Urothelium cell line (cell line): ENCODE measurements at regions not wholly inside any gene's neighbourhood (a gene's known extent, or its start where the extent isn't known, plus 50 kb on each side); places are given as distances from the start of the nearest gene placed in this dataset.

Experiments
- DNase-seq: peaks from one replicate; pipeline ENCODE4 v3.0.0; 2011; ENCODE audit warnings: low spot score, mixed read lengths
- FAIRE-seq: peaks from 2 replicates; lab custom pipeline; 2011; peaks lifted over from hg19 to GRCh38; lab: Jason Lieb, UNC

DNA sequence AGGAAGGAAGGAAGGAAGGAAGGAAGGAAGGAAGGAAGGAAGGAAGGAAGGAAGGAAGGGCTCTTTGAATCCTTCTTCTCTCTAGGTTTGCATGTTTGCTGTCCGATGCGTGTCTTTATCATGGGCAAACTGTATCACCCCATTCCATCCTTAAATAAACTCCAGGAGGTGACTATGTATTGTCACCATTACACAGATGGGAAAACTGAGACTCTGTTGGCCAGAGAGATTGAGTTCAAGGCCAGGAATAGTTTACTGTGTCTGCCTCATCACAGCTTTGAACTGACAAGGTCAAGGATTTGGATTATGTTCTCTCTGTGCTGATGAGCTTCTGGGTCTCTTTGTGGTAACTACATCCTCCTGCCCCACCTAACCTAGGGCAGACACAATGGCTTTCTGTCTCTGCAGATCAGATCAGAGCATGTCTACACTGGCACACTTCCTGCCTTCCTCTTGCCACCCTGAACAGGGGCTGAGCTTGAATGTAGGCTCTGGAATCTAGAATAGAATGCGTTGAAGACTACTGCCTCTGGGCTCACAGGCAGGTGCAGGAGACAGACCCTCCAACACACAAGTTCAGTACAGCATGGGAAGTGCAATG lies 78.9 kb upstream of the MAP1LC3B2 start:
- FAIRE-seq (no peak), DNase-seq (no peak)

DNA sequence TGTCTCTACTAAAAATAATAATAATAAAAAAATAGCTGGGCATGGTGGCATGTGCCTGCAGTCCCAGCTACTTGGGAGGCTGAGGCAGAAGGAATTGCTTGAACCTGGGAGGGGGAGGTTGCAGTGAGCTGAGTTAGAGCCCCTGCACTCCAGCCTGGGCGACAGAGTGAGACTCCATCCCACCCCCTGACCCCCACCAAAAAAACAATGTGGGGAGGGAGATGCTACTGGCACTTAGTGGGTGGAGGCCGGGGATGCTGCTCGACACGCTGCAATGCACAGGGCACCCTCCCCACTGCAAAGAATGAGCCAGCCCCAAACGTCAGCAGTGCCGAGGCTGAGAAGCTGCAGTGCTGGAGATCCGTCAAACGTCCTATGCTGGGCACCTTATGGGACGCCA lies 77.5 kb upstream of the MAP1LC3B2 start:
- FAIRE-seq = no peak

DNA sequence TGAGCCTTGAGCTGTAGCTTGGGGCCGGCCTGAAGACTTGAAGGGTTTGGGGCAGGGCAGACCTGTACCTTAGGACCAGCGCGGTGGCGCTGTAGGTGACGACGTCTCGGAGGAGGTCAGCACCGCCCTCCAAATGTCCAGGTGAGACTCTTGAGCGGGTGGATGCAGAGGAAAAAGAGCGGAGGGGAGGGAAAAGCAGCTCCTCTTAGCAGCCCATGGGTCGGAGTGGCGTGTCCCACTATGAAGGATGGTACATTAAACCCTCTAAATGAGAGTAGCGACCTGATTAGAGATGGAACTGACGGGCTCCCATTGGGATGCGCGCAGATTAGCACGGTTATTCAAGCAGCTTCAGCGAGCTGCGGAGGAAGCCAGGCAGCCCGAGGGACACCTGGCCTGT lies 77.0 kb upstream of the MAP1LC3B2 start:
- FAIRE-seq (no peak), DNase-seq (no peak)

More for the DNA sequence above, 77.5 kb upstream of the MAP1LC3B2 start:
- DNase-seq = no peak

GRCh38 chr12:116482859-116483258 lies 76.3 kb upstream of the MAP1LC3B2 start:
- DNase-seq = no peak

GRCh38 chr12:116483959-116484750 lies 75.0 kb upstream of the MAP1LC3B2 start:
- no peak for DNase-seq
- no peak for FAIRE-seq

More at GRCh38 chr12:116482859-116483258, 76.3 kb upstream of the MAP1LC3B2 start:
- FAIRE-seq = no peak

DNA sequence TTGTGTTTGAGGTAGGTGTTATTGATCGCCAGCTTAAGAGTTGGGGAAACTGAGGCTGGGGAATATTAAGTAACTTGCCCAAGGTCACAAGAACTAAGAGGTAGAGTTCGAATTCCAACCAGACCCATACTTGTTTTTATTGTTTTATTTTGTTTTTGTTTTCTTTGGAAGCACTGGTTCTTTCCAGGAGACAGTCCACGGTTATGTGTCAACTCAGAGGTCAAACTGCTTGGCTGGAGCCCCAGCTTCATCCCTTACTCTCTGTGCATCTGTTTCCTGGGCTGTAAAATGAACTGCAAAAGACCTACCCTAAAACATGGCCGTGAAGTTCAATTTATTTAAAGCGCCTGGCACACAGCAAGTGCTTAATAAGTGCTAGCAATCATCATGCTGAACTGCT lies 74.4 kb upstream of the MAP1LC3B2 start:
- DNase-seq (no peak), FAIRE-seq (no peak)

GRCh38 chr12:116489116-116489515 lies 70.1 kb upstream of the MAP1LC3B2 start:
- no peak for FAIRE-seq
- no peak for DNase-seq

DNA sequence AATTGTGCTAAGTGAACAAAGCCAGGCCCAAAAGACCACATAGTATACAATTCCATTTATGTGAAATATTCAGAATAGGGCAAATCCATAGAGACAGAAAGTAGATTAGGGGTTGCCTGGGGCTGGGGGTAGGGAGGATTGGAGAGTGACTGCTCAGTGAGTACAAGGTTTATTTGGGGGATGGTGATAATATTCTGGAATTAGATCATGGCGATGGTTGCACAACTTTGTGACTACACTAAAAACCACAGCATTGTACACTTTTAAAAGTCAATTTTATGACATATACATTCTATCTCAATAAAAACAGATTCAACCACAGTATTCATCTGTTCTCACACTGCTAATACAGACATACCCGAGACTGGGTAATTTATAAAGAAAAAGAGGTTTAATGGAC lies 68.7 kb upstream of the MAP1LC3B2 start:
- DNase-seq = no peak
- FAIRE-seq = no peak

GRCh38 chr12:116492703-116493324 lies 66.4 kb upstream of the MAP1LC3B2 start:
- DNase-seq (peak; percentile 52), FAIRE-seq (no peak)

- FAIRE-seq (no peak), DNase-seq (peak; percentile 44)
Observed at GRCh38 chr12:116495260-116495659, 63.9 kb upstream of the MAP1LC3B2 start.

GRCh38 chr12:116497051-116497591 lies 62.1 kb upstream of the MAP1LC3B2 start:
- DNase-seq (no peak), FAIRE-seq (no peak)

DNA sequence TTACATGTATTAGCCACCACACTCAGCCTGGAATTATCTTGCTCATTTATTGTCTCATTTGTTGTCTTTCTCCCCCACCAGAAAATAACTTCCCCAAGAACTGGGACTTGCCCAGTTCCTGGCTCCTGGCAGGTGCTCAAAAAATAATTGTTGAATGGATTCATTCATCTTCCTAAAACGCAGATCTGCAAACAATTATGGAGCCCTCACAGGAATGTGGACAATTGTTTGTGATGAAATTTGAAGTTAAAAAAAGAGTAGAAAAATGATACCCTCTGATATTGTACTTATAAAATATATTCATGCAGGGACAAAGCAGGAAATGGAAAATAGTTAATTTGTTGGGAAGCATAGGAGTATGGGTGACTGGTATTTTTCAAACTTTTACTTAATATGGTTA lies 60.7 kb upstream of the MAP1LC3B2 start:
- no peak for FAIRE-seq
- DNase-seq = no peak

DNA sequence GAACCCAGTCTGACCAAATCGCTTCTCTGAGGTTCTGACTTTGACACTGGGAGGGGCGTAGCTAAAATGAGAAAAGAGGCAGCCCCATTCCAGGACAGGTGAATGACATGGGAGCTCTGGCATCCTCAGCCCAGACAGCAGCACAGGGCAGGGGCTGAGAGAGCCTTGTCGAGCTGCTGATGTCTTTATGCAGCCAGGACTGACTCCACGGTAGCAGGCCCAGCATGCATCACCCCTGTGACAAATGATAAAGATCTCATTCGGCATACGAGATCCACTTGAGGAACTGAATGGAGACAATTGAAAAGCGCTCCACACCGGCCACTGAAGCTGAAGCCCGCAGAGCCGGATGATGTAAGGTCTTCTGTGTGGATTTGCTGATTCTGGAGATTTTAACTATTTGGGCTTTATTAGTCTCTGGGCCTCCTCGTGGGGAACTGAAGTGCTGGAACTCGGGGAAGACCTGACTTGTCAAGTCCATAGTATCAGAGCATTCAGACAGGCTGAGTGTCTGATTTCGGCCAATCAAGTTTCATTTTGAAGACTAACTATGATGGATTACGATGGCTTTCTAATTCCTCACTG lies 56.9 kb upstream of the MAP1LC3B2 start:
- DNase-seq = no peak
- no peak for FAIRE-seq

- DNase-seq = no peak
Observed at GRCh38 chr12:116502989-116503496, 56.1 kb upstream of the MAP1LC3B2 start.

GRCh38 chr12:116504438-116504837 lies 54.7 kb upstream of the MAP1LC3B2 start:
- DNase-seq = no peak
- peak; percentile 23 for FAIRE-seq

More at GRCh38 chr12:116502989-116503496, 56.1 kb upstream of the MAP1LC3B2 start:
- FAIRE-seq = no peak

DNA sequence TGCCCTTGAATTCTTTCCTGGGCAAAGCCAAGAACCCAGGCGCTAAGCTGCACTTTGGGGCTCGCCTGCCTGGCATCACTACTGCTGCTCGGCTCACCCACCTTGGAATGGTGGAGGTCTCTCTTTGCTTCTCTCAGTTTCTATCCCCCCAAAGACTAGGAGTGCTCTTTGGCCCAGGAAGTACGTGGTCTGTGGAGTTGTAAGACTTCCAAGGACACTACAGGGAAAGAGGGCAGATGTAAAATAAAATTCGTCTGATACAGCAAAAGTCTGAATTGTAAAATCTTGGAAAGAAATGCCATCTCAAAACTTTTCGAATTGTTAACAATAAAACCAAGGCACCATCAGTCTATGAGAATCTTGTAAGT lies 52.5 kb upstream of the MAP1LC3B2 start:
- no peak for DNase-seq

GRCh38 chr12:116508145-116509121 lies 50.7 kb upstream of the MAP1LC3B2 start:
- FAIRE-seq = no peak
- no peak for DNase-seq

More for the DNA sequence above, 52.5 kb upstream of the MAP1LC3B2 start:
- FAIRE-seq = no peak
